OCI-LY7 (cell line): ENCODE measurements at regions not wholly inside any gene's neighbourhood (a gene's known extent, or its start where the extent isn't known, plus 50 kb on each side); places are given as distances from the start of the nearest gene placed in this dataset.

Source experiments
- CTCF ChIP-seq: fragments of 200-600 bp; sonication (generic); conservative IDR thresholded peaks from 2 replicates; pipeline ENCODE4 v1.5.1; 2014; ENCODE audit warnings: mild to moderate bottlenecking, antibody characterized with exemption, low read length, moderate library complexity, mixed read lengths
- EZH2phosphoT487 ChIP-seq: fragments of 200-600 bp; sonication (generic); IDR thresholded peaks from 2 replicates; pipeline ENCODE4 v1.6.1; 2018; ENCODE audit warnings: low read depth, borderline replicate concordance, mild to moderate bottlenecking, mixed run types, antibody characterized with exemption, low read length, moderate library complexity, mixed read lengths

DNA sequence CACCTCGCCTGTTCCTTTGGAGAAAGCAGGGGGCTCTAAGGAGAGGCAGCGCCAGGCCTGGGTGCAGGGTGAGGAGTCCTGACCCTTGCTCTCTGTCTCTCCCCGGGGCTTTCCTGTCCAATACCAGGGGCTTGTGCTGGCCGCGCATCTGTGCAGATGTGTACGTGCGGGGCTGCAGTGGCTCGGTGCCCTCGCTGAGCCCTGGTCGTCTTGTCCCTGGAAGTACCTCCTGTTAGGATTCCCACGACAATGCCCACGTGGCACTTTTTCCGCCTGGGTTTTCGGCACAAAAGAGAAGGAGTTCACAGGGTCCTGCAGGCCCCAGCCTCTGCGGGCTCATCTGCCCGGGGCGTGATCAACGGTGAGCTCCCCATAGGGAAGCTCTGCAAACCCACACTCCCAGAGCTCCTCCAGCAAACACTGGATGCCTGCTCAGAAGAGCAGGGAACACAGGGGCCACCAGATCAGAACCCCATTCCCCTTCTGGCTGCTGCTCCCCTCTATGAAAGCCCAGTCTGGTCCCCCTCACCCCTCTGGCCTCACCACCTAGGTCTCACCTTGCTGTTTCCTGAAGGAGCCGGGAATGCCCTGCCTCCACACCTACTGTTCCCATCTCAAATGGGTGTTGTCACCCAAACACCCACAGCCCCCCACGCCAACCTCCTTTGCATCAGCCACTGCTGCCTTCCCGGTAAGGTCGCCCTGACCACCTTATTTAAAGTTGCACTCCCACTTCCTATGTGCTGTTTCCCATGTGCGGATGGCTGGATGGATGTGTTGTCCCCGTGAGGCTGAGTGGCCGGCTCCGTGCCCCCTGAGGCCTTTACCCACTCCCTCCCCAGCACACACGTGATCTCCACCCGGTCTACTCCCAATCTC lies 62.6 kb upstream of the PRR20G start:
- no peak for TF ChIP-seq CTCF
- TF ChIP-seq EZH2phosphoT487: no peak
